GM18498 (cell line): ENCODE measurements at regions not wholly inside any gene's neighbourhood (a gene's known extent, or its start where the extent isn't known, plus 50 kb on each side); places are given as distances from the start of the nearest gene placed in this dataset.
"Not testable (repeated sequence)": the region's sequence is repeated elsewhere in the genome, so short reads cannot be mapped to it uniquely, and the experiment has no call there.

Source experiments
- ATAC-seq: cut with Tn5 transposase; IDR thresholded peaks from one replicate; pipeline ENCODE4 v1.9.1; 2021; ENCODE audit warnings: mild to moderate bottlenecking, moderate library complexity; ENCODE audit not compliant: unreplicated experiment

- ATAC-seq, result no peak
These were observed 224.8 kb downstream of the ZNF608 start for GRCh38 chr5:124521461-124522230.

- peak; percentile 86 for ATAC-seq
These were observed 227.0 kb downstream of the ZNF608 start for GRCh38 chr5:124519396-124519795.

- ATAC-seq, result no peak
These were observed 229.9 kb downstream of the ZNF608 start for GRCh38 chr5:124516567-124516966.

- no peak for ATAC-seq
These were observed 230.8 kb downstream of the ZNF608 start for GRCh38 chr5:124515497-124516245.

- no peak for ATAC-seq
These were observed 231.5 kb downstream of the ZNF608 start for GRCh38 chr5:124514956-124515355.

- ATAC-seq, result no peak
These were observed 233.3 kb downstream of the ZNF608 start for GRCh38 chr5:124512952-124513632.

GRCh38 chr5:124512236-124512635 is 234.2 kb downstream of the ZNF608 start:
- no peak for ATAC-seq

- ATAC-seq, result no peak
These were observed 234.6 kb downstream of the ZNF608 start for GRCh38 chr5:124511791-124512190.

GRCh38 chr5:124507688-124508087 is 238.8 kb downstream of the ZNF608 start:
- ATAC-seq, result no peak

GRCh38 chr5:124504081-124504916 is 242.1 kb downstream of the ZNF608 start:
- peak; percentile 96 for ATAC-seq

- ATAC-seq, result no peak
These were observed 243.9 kb downstream of the ZNF608 start for GRCh38 chr5:124502551-124502950.

- not testable (repeated sequence) for ATAC-seq
These were observed 246.6 kb downstream of the ZNF608 start for GRCh38 chr5:124499818-124500217.

GRCh38 chr5:124496968-124497367 is 249.5 kb downstream of the ZNF608 start:
- not testable (repeated sequence) for ATAC-seq

- no peak for ATAC-seq
These were observed 251.8 kb downstream of the ZNF608 start for GRCh38 chr5:124494540-124495116.

GRCh38 chr5:124492444-124493224 is 253.8 kb downstream of the ZNF608 start:
- no peak for ATAC-seq

- ATAC-seq, result not testable (repeated sequence)
These were observed 256.1 kb downstream of the ZNF608 start for GRCh38 chr5:124490315-124490714.

GRCh38 chr5:124481419-124481818 is 265.0 kb downstream of the ZNF608 start:
- no peak for ATAC-seq

- no peak for ATAC-seq
These were observed 265.5 kb downstream of the ZNF608 start for GRCh38 chr5:124480964-124481363.

GRCh38 chr5:124480022-124480421 is 266.4 kb downstream of the ZNF608 start:
- no peak for ATAC-seq

GRCh38 chr5:124478264-124478663 is 268.2 kb downstream of the ZNF608 start:
- no peak for ATAC-seq
